ENCODE measurements at regions not wholly inside any gene's neighbourhood (a gene's known extent, or its start where the extent isn't known, plus 50 kb on each side); places are given as distances from the start of the nearest gene placed in this dataset.
"Not testable (repeated sequence)": the region's sequence is repeated elsewhere in the genome, so short reads cannot be mapped to it uniquely, and the experiment has no call there.

GRCh38 chr7:52352013-52352981 lies 683.1 kb upstream of the POM121L12 start:
- no peak for TF ChIP-seq CTCF (IDR thresholded peaks at IDR 0.05; ENCODE audit: low read length, missing control alignments)
- no peak for DNase-seq (ENCODE audit: low read depth)

GRCh38 chr7:52344015-52344414 lies 691.4 kb upstream of the POM121L12 start:
- no peak for TF ChIP-seq CTCF (IDR thresholded peaks at IDR 0.05; ENCODE audit: low read length, missing control alignments)
- no peak overlapping the region for H3K4me3 ChIP-seq (replicated peaks; ENCODE audit: low read depth, low read length)
- no peak for DNase-seq (ENCODE audit: low read depth)

More at GRCh38 chr7:52352013-52352981, 683.1 kb upstream of the POM121L12 start:
- H3K4me3 ChIP-seq (replicated peaks; ENCODE audit: low read depth, low read length), result no peak overlapping the region

- DNase-seq (ENCODE audit: low read depth), result no peak
- no peak for TF ChIP-seq CTCF (IDR thresholded peaks at IDR 0.05; ENCODE audit: low read length, missing control alignments)
- no peak overlapping the region for H3K4me3 ChIP-seq (replicated peaks; ENCODE audit: low read depth, low read length)
These were observed 695.4 kb upstream of the POM121L12 start for GRCh38 chr7:52340067-52340466.

GRCh38 chr7:52328328-52328727 lies 707.1 kb upstream of the POM121L12 start:
- not testable (repeated sequence) for DNase-seq (ENCODE audit: low read depth); H3K4me3 ChIP-seq (replicated peaks; ENCODE audit: low read depth, low read length)

GRCh38 chr7:52325237-52325636 lies 710.2 kb upstream of the POM121L12 start:
- no peak for TF ChIP-seq CTCF (IDR thresholded peaks at IDR 0.05; ENCODE audit: low read length, missing control alignments)
- no peak for DNase-seq (ENCODE audit: low read depth)
- no peak overlapping the region for H3K4me3 ChIP-seq (replicated peaks; ENCODE audit: low read depth, low read length)

GRCh38 chr7:52323202-52323746 lies 712.2 kb upstream of the POM121L12 start:
- H3K4me3 ChIP-seq (replicated peaks; ENCODE audit: low read depth, low read length), result no peak overlapping the region
- no peak for DNase-seq (ENCODE audit: low read depth)
- TF ChIP-seq CTCF (IDR thresholded peaks at IDR 0.05; ENCODE audit: low read length, missing control alignments), result no peak

- DNase-seq (ENCODE audit: low read depth), result no peak
- no peak for TF ChIP-seq CTCF (IDR thresholded peaks at IDR 0.05; ENCODE audit: low read length, missing control alignments)
- no peak overlapping the region for H3K4me3 ChIP-seq (replicated peaks; ENCODE audit: low read depth, low read length)
These were observed 714.8 kb upstream of the POM121L12 start for GRCh38 chr7:52320610-52321009.
